NCI-H345 treated with DMSO at 0.1 percent for 48 hours (cell line): ENCODE measurements at regions not wholly inside any gene's neighbourhood (a gene's known extent, or its start where the extent isn't known, plus 50 kb on each side); places are given as distances from the start of the nearest gene placed in this dataset.

ENCODE experiments used
- DNase-seq: peaks from one replicate; lab custom pipeline; 2025; ENCODE audit not compliant: unreplicated experiment; lab: John Stamatoyannopoulos, UW

GRCh38 chr10:52440612-52441285 lies 126.7 kb downstream of the DKK1 start:
- DNase-seq = no peak

GRCh38 chr10:52442576-52442975 lies 128.5 kb downstream of the DKK1 start:
- no peak for DNase-seq

GRCh38 chr10:52443419-52444388 lies 129.6 kb downstream of the DKK1 start:
- DNase-seq = no peak

GRCh38 chr10:52446391-52446790 lies 132.3 kb downstream of the DKK1 start:
- no peak for DNase-seq

- DNase-seq = no peak
Measured at GRCh38 chr10:52447931-52448353, 133.9 kb downstream of the DKK1 start.

- no peak for DNase-seq
Measured at GRCh38 chr10:52450762-52451291, 136.7 kb downstream of the DKK1 start.

- DNase-seq = no peak
Measured at GRCh38 chr10:52451817-52452216, 137.7 kb downstream of the DKK1 start.

- no peak for DNase-seq
Measured at GRCh38 chr10:52452600-52453493, 138.8 kb downstream of the DKK1 start.

- no peak for DNase-seq
Measured at GRCh38 chr10:52453501-52453900, 139.4 kb downstream of the DKK1 start.

GRCh38 chr10:52454491-52454890 lies 140.4 kb downstream of the DKK1 start:
- DNase-seq = no peak

GRCh38 chr10:52455098-52455497 lies 141.0 kb downstream of the DKK1 start:
- no peak for DNase-seq

- DNase-seq = no peak
Measured at GRCh38 chr10:52459097-52459496, 145.0 kb downstream of the DKK1 start.

- no peak for DNase-seq
Measured at GRCh38 chr10:52463826-52464225, 149.7 kb downstream of the DKK1 start.

GRCh38 chr10:52464368-52465124 lies 150.5 kb downstream of the DKK1 start:
- DNase-seq = no peak

- DNase-seq = no peak
Measured at GRCh38 chr10:52465202-52465601, 151.1 kb downstream of the DKK1 start.

GRCh38 chr10:52466464-52466863 lies 152.4 kb downstream of the DKK1 start:
- no peak for DNase-seq

- no peak for DNase-seq
Measured at GRCh38 chr10:52469970-52470705, 156.1 kb downstream of the DKK1 start.

GRCh38 chr10:52472406-52473146 lies 158.5 kb downstream of the DKK1 start:
- DNase-seq = no peak

GRCh38 chr10:52474265-52474664 lies 160.2 kb downstream of the DKK1 start:
- DNase-seq = no peak
